ENCODE measurements at regions not wholly inside any gene's neighbourhood (a gene's known extent, or its start where the extent isn't known, plus 50 kb on each side); places are given as distances from the start of the nearest gene placed in this dataset. TPM values are rescaled to one million over a fixed set of nuclear protein-coding genes. Genes with fewer than 3 reads are reported as not detected.

GRCh38 chr21:15676935-15677334 lies 52.8 kb upstream of the USP25 start:
- Histone ChIP-seq H3F3A (ENCODE audit: low read depth) (no peaks in the 10 kb centered on the region), H2AFZ (replicated peaks) (no peak overlapping the region), H3K36me3 (no peaks in the 10 kb centered on the region), H3K27me3 (no peaks in the 10 kb centered on the region), H3K4me1 (no peaks in the 10 kb centered on the region), H3K27ac (no peak overlapping the region), H3K9me3 (ENCODE audit: low read depth) (no peaks in the 10 kb centered on the region), H3K9ac (no peak overlapping the region), H3K79me2 (ENCODE audit: low read depth) (no peaks in the 10 kb centered on the region), H3K4me2 (no peak overlapping the region), H3K4me3 (no peak overlapping the region), H4K20me1 (ENCODE audit: low read depth) (no peaks in the 10 kb centered on the region)
- no peak for DNase-seq (ENCODE audit: low spot score)
- TF ChIP-seq CTCF (IDR thresholded peaks at IDR 0.05) (no peak), EZH2phosphoT487 (IDR thresholded peaks at IDR 0.05) (no peak), EZH2 (IDR thresholded peaks at IDR 0.05) (no peak)
- Mint-ChIP-seq H3K27ac (no peak overlapping the region), H3K4me1 (no peaks in the 10 kb centered on the region), H3K27me3 (ENCODE audit: insufficient read depth, low read depth) (no peaks in the 10 kb centered on the region), H3K36me3 (no peaks in the 10 kb centered on the region), H3K4me3 (no peak overlapping the region), H3K9me3 (no peaks in the 10 kb centered on the region)

- Histone ChIP-seq H3K36me3 (no peaks in the 10 kb centered on the region), H3K9me3 (ENCODE audit: low read depth) (no peaks in the 10 kb centered on the region), H3F3A (ENCODE audit: low read depth) (no peaks in the 10 kb centered on the region), H3K4me1 (no peaks in the 10 kb centered on the region), H3K4me2 (no peak overlapping the region), H3K27ac (no peak overlapping the region), H4K20me1 (ENCODE audit: low read depth) (no peaks in the 10 kb centered on the region), H3K27me3 (no peaks in the 10 kb centered on the region), H3K4me3 (no peak overlapping the region), H2AFZ (replicated peaks) (no peak overlapping the region), H3K9ac (no peak overlapping the region), H3K79me2 (ENCODE audit: low read depth) (no peaks in the 10 kb centered on the region)
- no peak for DNase-seq (ENCODE audit: low spot score)
- TF ChIP-seq EZH2 (IDR thresholded peaks at IDR 0.05): no peak
- TF ChIP-seq EZH2phosphoT487 (IDR thresholded peaks at IDR 0.05): no peak
- TF ChIP-seq CTCF (IDR thresholded peaks at IDR 0.05): peak; percentile 17
- Mint-ChIP-seq H3K4me3 (no peak overlapping the region), H3K9me3 (no peaks in the 10 kb centered on the region), H3K36me3 (no peaks in the 10 kb centered on the region), H3K27ac (no peak overlapping the region), H3K4me1 (no peaks in the 10 kb centered on the region), H3K27me3 (ENCODE audit: insufficient read depth, low read depth) (no peaks in the 10 kb centered on the region)
Measured at GRCh38 chr21:15679630-15680029, 50.2 kb upstream of the USP25 start.

Small RNA genes lying in the stretch of these regions (small RNA-seq; reads per million reads assigned to genes)
- gene AF246928.1 (not detected), gene CYCSP42 (not detected), gene RNU6-1326P (not detected)

Data from neural progenitor cell (in vitro differentiated cells).